Lower leg skin (tissue), 4 donors: ENCODE measurements at regions not wholly inside any gene's neighbourhood (a gene's known extent, or its start where the extent isn't known, plus 50 kb on each side); places are given as distances from the start of the nearest gene placed in this dataset.
"Not testable (repeated sequence)": the region's sequence is repeated elsewhere in the genome, so short reads cannot be mapped to it uniquely, and the experiment has no call there.

Source experiments
- DNase-seq, 2 donors: peaks; one replicate each; pipeline ENCODE4 v3.0.0-alpha.2; 2019; ENCODE audit warnings: low spot score in 2 of 2
- H3K4me3 ChIP-seq: fragments of 200-600 bp; sonication (generic); 2 replicates; pipeline ENCODE4 v1.5.1; 2017; ENCODE audit warnings: mild to moderate bottlenecking, low read depth; ENCODE audit not compliant: poor library complexity, severe bottlenecking
- CTCF ChIP-seq, 3 donors: fragments of 450-650 bp; IDR thresholded peaks; one replicate each; pipeline ENCODE4 v1.5.1; 2016; ENCODE audit warnings: antibody characterized with exemption in 3 of 3, mild to moderate bottlenecking in 3 of 3, moderate library complexity in 2 of 3
- POLR2A ChIP-seq, 2 donors: fragments of 450-650 bp; IDR thresholded peaks; one replicate each; pipeline ENCODE4 v1.6.1; 2016 to 2017; ENCODE audit warnings: antibody characterized with exemption in 2 of 2, mild to moderate bottlenecking in 1 of 2, moderate library complexity in 1 of 2
- WGBS, 2 donors: methylation state at CpG; one replicate each; pipeline ENCODE4 v1.1.5; 2018; 5-methylcytosine and 5-hydroxymethylcytosine counted together
- intact Hi-C: fragments of 100-400 bp; cut with DNase I; formaldehyde crosslinking; loops from one replicate; pipeline ENCODE4 v1.15.0; 2023; ENCODE audit warnings: low total_unique reads

- no peak for TF ChIP-seq CTCF (IDR thresholded peaks at IDR 0.05)
- TF ChIP-seq POLR2A (IDR thresholded peaks at IDR 0.05) = no peak
- H3K4me3 ChIP-seq = no peak overlapping the region
- DNase-seq = no peak
- intact Hi-C loops = no loop called here
- WGBS, 2 donors = 95 to 97% methylated on average over 4 of the region's 4 CpGs
These were observed 376.5 kb upstream of the TPM1 start for GRCh38 chr15:62666046-62666445.

- no peak for DNase-seq
- 64% methylated on average over 2 of the region's 2 CpGs for WGBS, 2 donors
- TF ChIP-seq CTCF (IDR thresholded peaks at IDR 0.05) (no peak), POLR2A (IDR thresholded peaks at IDR 0.05) (no peak)
- intact Hi-C loops = no loop called here
- H3K4me3 ChIP-seq = no peak overlapping the region
These were observed 370.3 kb upstream of the TPM1 start for GRCh38 chr15:62672268-62672667.

GRCh38 chr15:62676891-62677290 is 365.7 kb upstream of the TPM1 start:
- no peak overlapping the region for H3K4me3 ChIP-seq
- intact Hi-C loops = no loop called here

GRCh38 chr15:62681939-62682896 is 360.3 kb upstream of the TPM1 start:
- H3K4me3 ChIP-seq = no peak overlapping the region
- intact Hi-C loops = no loop called here
- 92% methylated on average over 6 of the region's 6 CpGs for WGBS, 2 donors
- TF ChIP-seq POLR2A (IDR thresholded peaks at IDR 0.05) (no peak), CTCF (IDR thresholded peaks at IDR 0.05) (no peak)
- no peak for DNase-seq

More at GRCh38 chr15:62676891-62677290, 365.7 kb upstream of the TPM1 start:
- no peak for DNase-seq
- no peak for TF ChIP-seq CTCF (IDR thresholded peaks at IDR 0.05)
- TF ChIP-seq POLR2A (IDR thresholded peaks at IDR 0.05) = no peak
- WGBS, 2 donors = 96 to 97% methylated on average over 6 of the region's 6 CpGs

- intact Hi-C loops, H3K4me3 ChIP-seq, DNase-seq: not testable (repeated sequence)
- WGBS, 2 donors = 92 to 98% methylated on average over 8 of the region's 8 CpGs
These were observed 359.4 kb upstream of the TPM1 start for GRCh38 chr15:62683192-62683591.

GRCh38 chr15:62684123-62684808 is 358.3 kb upstream of the TPM1 start:
- TF ChIP-seq CTCF (IDR thresholded peaks at IDR 0.05) (no peak), POLR2A (IDR thresholded peaks at IDR 0.05) (no peak)
- WGBS, 2 donors = 87 to 89% methylated on average over 7 of the region's 7 CpGs
- intact Hi-C loops = no loop called here
- no peak overlapping the region for H3K4me3 ChIP-seq
- DNase-seq = no peak
